Erythroblast (primary cell): ENCODE measurements at regions not wholly inside any gene's neighbourhood (a gene's known extent, or its start where the extent isn't known, plus 50 kb on each side); places are given as distances from the start of the nearest gene placed in this dataset.

Experiments used
- GATA1 ChIP-seq: IDR thresholded peaks from 2 replicates; pipeline ENCODE4 v1.6.1; 2011; ENCODE audit warnings: low read depth, mild to moderate bottlenecking, control low read depth, low read length, moderate library complexity
- POLR2A ChIP-seq: IDR thresholded peaks from 2 replicates; pipeline ENCODE4 v1.6.1; 2011; ENCODE audit warnings: mild to moderate bottlenecking, low read length

DNA sequence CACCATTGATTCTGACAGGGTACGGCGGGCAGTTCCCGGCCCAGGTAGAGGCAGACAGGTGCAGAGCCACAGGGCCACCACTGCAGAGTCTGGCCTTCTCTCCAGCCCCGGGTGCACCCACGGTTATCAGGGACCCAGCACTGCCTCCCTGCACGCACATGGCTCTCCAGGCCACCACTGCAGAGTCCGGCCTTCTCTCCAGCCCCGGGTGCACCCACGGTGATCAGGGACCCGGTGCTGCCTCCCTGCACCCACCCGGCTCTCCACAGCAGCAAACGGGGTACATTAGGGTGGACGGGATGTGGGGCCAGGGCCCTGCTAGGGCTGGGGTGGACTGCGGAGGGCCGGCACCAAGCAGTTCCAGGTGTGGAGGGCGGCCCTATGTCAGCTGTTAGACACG lies 272.9 kb downstream of the BRD1 start:
- TF ChIP-seq POLR2A: no peak
- TF ChIP-seq GATA1: no peak
